GM23248 (cell line): ENCODE measurements at regions not wholly inside any gene's neighbourhood (a gene's known extent, or its start where the extent isn't known, plus 50 kb on each side); places are given as distances from the start of the nearest gene placed in this dataset.

Source experiments
- EZH2 ChIP-seq: fragments of 200-600 bp; sonication (generic); IDR thresholded peaks from 2 replicates; pipeline ENCODE4 v1.6.1; 2018; ENCODE audit warnings: antibody characterized with exemption, mild to moderate bottlenecking; ENCODE audit not compliant: insufficient read depth, poor library complexity, severe bottlenecking
- EZH2phosphoT487 ChIP-seq: fragments of 200-600 bp; sonication (generic); IDR thresholded peaks from 2 replicates; pipeline ENCODE4 v1.6.1; 2018; ENCODE audit warnings: antibody characterized with exemption, moderate library complexity, mild to moderate bottlenecking, low read depth; ENCODE audit not compliant: insufficient read depth

DNA sequence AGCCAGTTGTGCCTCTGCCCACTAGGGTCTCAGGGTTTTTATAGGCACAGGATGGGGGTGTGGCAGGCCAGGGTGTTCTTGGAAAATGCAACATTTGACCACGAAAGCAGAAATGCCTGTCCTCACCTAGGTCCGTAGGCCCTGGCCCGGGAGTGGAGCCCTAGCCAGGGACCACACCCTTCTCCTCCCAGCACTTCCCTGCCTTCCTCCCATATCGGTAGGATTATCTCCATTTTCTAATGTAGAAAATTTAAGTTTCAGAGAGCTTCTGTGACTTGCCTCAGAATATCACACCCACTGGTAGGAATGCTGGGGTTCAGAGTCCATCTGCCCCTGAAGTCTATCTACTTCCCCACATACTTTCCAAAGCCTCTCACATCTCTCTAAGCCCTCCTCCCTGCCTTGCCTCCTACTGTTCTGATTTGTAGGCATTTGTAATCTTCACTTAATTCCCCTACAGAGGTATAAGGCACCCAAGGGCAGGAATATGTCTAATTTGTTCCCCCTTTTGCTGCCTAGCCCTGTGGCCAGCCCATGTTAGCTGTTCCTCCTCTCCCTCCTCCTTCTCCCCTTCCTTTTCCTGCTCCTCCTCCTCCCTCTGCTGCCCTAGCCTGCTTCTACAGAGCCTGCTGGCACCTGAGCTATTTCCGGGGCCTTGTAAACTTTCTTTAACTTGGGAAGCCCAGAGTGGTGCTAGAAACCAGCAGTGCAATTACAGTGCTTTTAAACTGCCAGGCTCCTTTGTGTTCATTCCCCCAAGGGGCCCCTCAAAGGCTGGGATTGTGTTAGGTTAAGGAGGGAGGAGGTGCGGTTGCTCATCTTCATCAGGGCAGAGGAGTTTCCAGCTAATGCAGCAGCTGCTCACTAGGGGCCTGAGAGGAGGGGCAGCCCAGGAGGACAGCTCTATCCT is 71.1 kb downstream of the MRPL46 start:
- TF ChIP-seq EZH2: no peak
- TF ChIP-seq EZH2phosphoT487: no peak
